Stimulated activated CD4-positive, alpha-beta T cell treated with anti-CD3 and anti-CD28 coated beads, Interleukin-15, amount 100 ng/mL, for 48 hours (primary cell): ENCODE measurements at regions not wholly inside any gene's neighbourhood (a gene's known extent, or its start where the extent isn't known, plus 50 kb on each side); places are given as distances from the start of the nearest gene placed in this dataset.
"Not testable (repeated sequence)": the region's sequence is repeated elsewhere in the genome, so short reads cannot be mapped to it uniquely, and the experiment has no call there.

Experiments used
- DNase-seq, 2 donors: peaks; one replicate each; pipeline ENCODE4 v3.0.0-alpha.2; 2020; ENCODE audit warnings: low read depth in 2 of 2

DNA sequence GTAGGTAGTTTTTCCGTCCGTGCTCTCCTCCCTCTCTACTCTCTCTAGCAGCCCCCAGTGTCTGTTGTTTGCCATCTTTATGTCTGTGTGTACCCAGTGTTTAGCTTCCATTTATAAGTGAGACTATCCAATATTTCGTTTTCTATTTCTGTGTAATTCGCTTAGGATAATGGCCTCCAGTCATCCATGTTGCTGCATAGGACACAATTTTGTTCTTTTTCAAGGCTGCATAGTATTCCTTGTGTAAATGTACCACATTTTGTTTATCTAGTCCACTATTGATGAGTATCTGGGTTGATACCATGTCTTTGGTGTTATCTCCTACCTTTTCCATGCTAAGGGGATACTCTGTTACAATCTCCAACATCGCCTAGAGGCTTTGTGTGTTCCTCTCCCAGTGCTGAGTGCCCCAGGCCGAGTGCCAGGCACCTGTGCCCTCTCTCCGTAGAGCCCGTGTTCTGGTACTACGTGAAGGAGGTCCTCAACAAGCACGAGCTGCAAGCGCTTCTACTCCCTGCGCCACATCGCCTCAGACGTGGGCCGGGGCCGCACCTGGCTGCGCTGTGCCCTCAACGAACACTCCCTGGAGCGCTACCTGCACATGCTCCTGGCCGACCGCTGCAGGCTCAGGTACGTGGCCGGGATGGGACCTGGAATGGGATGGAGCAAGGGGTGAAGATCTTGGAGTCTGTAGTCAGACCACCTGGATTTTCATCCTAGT, 51.0 kb downstream of the NPIPB11 start:
- not testable (repeated sequence) for DNase-seq

DNA sequence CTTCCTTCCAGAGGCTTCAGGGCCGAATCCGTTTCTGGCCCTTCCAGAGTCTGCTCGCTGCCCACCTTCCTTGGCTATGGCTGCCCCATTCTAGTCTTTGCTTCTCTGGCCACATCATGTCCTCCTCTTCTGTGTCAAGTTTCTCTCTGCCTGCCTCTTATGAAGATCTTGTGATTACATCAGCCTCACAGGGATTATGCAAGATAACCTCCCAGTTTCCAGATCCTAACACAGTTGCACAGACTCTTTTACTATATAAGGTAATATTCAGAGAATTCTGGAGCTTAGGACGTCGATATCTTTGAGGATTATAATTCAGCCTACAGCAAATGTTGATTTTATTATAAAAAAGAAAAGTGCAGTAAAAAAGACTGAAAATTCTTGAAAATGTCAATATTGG, 52.1 kb downstream of the NPIPB11 start:
- DNase-seq = not testable (repeated sequence)

DNA sequence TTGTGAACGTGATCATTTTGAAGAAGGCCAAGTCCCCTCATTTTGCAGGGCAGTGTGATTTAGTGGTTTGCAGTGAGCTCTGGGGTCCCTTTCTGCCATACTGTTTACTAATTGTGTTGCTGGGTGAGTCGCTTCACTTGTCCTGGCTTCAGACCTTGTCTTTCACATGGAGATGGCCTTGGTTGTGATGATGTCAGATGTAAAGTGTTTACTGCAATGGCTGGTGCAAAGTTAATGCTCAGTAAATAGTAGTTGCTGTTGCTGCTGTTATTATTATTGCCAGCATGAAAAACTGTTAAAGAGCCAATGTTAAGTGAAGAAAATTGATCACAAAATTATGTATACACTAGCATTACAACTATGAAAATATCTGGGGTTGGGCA, 53.9 kb downstream of the NPIPB11 start:
- not testable (repeated sequence) for DNase-seq

DNA sequence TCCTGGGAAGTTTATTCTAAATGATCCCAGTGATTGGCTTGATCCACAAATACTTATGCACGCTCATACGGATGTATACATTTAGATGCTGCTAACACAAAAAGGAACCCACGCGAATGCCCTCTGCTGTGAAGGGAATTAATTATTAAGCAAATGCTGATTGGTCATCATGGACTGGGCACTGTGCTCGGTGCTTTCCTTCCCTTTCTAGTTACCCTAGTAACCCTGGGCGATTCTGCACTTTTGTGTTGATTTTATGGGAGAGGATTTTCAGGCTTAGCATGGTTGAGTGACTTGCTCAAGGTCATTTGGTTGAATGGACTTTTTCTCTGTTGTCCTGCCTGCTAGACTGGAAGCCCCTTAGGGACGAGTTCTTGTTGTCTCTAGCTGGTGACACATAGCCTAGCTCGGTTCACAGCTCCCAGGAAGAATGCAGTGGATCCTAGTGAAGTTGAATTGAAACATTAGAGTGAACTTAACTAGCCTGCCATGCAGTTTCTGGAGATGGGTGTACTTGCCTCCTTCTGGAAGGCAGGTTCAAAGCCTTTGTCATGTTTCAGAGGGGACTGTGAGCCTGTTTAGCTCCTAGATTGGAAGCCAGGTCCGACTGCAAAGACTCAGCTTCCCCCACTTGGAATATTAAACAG, 54.4 kb downstream of the NPIPB11 start:
- DNase-seq = not testable (repeated sequence)

DNA sequence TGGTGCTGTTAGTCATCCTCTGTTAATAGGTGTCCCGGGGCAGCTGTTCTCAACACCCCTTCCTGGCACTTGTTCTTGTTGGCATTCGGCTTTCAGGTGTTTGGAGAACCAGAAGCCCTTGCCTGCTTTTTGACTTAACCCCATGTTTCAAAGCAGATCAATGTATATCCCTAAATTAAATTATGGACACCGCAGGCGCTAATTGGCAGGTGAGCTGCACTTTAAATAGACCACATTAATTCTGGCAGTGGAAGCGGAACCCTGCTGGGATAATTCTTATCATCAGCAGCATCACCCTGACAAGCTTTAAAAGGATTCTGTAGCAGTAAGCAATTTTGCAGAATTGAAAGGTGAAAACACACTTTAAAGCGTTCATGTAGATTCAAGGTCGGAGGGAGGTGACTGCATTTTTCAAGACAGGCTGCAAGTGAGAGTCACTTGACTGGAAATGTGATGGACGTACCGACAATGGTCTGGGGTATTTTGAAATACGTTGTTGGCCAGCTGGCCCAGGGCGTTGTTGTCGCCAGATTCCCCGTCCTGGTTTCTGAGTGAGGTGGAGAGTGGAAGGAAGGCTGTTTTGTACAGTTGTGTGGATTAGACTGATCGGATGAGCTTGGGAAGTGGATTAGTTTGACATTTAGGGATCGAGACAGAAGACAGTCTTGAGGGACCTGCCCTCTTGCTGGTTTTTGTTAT, 55.1 kb downstream of the NPIPB11 start:
- not testable (repeated sequence) for DNase-seq

DNA sequence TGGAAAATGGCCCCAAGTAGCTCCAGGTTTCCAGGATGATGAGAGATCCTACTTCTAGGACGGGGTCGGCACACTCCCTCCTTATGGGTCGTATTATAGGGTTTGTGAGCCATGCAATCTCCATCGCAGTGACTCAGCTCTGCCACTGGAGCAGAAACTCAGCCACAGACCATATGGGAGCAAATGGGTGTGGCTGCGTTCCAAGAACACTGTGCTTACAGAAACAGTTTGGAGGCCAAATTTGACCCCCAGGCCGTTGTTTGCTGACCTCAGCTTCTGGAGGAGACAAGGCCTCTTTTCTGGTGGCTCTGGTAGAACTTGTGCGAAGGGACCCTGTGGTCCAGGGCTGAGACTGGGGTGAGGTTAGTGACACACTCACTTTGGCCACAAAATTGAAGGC, 56.5 kb downstream of the NPIPB11 start:
- DNase-seq = not testable (repeated sequence)

DNA sequence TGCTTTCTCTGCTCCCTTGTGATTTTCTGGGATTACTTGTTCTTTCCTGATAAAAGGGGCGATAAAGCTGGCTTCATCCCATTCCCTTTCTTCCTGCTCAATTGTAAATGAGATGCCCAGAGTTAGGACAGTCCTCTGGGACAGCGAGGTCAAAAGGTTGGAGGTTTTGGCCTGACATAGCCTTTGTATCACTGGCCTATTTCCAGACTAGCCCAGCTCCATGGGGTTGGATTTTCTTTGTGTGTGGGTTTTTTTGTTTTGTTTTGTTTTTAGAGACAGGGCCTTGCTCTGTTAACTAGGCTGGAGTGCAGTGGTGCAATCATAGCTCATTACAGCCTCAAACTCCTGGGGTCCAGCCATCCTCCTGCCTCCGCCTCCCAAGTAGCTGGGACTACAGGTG, 57.8 kb downstream of the NPIPB11 start:
- DNase-seq = not testable (repeated sequence)

DNA sequence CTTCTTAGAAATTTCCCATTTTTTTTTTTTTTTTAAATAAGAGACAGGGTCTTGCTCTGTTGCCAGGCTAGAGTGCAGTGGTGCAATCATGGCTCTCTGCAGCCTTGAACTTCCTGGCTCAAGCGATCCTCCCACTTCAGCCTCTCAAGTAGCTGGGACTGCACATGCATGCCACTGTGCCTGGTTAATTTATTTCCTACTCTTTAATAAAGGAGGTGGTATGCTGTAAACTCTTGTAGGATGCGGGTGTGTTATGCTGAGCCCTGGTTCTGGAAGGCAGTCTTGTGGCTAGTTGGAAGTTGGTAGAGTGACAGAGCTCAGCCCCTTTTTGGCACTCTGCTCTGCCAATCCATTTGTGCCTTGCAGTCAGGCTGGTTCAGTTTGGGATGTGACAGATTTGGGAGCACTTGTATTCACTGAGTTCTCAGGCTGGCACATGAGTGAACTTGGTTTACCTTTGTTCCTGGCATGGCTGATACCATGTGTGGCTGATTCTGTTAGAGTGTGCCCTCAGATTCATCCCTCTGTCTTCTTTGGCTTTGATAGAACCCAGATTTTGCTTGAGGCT, 58.3 kb downstream of the NPIPB11 start:
- not testable (repeated sequence) for DNase-seq

DNA sequence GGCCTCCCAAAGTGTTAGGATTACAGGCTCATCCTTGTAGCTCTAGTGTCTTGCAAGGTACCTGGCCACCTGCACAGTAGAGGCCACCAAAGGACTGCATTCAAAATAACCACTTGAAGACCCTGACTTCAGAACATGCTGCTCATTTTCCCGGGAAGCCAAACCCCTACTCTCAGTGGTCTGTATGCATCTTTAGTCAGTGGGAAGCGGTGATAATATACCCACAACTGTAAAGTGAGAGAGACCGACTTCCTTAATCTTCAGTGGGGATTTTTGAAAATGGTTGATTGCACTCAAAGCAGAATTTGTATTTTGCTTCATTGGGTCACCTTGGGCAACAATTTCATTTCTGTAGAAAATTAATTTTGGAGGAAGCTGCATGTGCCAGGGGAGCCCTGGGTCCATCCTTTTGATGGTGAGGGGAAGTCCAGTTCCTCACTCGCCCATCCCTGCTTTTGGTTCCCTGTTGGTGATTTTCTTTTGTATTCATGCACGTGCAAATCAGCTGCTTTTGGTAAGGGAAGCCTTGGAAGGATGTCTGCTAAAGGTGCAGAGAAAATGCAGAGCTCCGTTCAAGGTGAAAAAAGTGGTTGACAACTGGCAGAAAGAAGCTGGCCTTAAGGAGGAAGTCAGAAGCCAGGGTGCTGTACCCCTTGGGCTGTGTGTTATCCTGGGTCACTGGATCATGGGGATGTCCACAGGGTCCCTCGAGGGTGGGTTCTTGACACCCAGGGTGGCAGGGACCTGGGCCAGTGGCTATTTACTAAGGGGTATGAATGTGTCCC, 59.5 kb downstream of the NPIPB11 start:
- not testable (repeated sequence) for DNase-seq

DNA sequence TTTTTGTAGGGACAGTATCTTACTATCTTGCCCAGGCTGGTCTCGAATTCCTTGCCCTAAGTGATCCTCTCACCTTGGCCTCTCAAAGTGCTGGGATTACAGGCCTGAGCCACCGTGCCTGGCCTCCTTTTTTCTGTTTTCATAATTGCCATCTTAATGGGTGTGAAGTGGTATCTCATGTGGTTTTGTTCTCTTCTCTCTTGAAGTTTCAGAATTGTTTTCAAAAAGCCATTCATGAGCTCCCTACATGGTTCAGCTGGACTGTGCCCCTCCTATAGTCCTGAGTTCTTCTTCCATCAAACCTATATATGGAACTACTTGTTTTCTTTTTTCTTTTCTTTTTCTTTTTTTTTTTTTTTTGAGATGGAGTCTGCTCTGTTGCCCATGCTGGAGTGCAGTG, 60.3 kb downstream of the NPIPB11 start:
- DNase-seq = not testable (repeated sequence)

DNA sequence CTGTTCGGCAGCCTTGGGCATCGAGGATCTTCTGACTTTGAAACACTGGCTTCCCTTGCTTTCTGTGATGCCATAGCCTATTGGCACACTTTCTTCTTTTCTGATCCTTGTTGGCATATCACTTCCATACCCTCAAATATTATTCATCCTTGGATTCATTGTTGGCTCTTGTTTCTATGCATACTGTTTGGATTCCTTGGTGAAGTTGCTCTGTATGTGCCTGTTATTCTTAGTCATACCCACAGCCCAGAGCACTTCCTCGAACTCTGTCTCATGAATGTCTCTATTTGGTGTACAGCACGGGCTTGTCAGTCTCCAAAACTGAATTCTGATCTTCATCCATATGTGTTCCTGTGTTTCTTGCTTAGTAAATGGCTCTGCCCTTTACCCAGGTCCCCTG, 63.6 kb downstream of the NPIPB11 start:
- not testable (repeated sequence) for DNase-seq

DNA sequence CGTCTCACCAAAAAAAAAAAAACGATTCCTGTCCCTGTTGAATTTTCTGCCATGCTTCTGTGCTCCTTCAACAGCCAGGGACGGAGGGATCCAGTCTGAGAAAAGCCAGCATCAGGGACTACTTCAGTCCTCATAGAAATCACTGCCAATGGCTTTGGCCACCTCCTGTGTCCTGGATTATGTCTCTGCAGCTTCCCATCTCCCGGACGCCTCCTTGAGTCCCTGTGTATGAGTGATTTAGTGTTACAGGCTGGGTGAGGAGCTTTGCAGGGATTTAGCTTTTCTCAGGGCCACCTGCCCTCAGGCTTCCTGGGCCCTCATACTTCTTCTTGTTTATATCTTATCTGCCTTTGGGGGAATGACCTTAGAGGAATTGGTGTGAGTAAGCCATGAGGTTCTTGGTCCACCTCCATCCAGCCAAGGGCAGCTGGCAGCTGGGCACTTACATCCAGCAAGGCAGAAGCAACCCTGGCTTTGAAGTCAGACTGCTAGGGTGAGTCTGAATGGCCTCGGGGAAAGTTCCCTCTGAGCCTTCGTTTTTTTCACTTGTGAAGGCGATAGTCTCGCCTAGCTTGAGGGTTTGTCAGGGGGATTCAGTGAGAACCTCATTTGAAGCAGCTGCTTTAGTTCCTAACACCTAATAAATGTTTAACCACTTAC, 65.6 kb downstream of the NPIPB11 start:
- not testable (repeated sequence) for DNase-seq

DNA sequence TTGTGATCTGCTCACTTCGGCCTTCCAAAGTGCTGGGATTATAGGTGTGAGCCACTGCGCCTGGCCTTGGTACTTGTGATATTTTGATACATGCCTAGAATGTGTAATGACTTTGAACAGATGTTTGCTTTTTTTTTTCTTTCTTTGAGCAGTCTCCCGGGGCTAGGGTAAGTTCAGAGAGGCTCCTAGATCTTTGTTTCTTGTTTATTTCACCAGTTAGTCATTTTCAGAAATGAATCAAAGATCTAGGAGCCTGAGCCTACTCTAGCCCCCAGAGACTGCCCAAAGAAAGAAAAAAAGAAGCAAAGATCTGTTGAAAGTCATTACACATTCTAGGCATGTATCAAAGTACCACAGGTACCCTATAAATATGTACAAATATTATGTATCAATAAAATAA, 66.3 kb downstream of the NPIPB11 start:
- not testable (repeated sequence) for DNase-seq

DNA sequence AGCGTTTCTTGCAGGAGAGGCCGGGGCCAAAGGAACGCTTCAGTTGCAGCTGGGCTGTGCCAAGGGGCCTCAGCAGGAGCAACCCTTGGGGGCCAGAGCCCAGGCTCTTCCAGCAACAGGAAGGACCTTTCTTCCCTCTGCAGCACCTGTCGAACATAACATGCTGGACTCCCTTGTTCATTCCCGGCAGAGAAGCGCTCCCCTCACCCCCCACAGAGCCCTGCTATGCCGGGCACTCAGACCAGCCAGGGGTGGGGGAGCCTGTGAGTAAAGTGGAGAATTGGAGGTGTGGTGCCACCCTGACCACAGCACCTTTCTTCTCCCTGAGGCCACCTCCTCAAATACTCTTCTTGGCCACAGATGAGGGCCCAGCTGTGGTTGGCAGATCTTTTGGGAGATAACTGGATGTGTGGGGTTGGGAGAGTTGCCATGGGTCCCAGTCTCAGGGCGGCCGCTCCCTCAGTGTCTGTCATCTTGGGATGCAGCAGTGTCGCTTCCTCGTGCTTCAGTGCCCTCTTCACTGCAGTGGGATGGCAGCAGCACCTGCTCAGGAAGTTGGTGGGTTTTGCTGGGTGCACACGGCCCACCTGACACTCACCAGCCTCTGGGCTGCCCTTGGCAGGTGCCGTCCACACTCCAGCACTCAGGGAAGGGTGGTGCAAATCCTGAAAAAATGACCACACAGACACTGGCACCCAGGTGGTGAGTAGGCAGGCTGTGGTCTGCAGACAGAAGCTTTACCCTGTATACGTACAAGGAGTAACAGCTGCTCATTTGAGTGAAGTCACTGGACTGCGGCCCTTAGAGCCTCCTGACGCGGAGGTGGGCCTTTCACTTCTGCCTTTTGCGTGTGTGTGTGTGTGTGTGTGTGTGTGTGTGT, 67.5 kb downstream of the NPIPB11 start:
- not testable (repeated sequence) for DNase-seq

DNA sequence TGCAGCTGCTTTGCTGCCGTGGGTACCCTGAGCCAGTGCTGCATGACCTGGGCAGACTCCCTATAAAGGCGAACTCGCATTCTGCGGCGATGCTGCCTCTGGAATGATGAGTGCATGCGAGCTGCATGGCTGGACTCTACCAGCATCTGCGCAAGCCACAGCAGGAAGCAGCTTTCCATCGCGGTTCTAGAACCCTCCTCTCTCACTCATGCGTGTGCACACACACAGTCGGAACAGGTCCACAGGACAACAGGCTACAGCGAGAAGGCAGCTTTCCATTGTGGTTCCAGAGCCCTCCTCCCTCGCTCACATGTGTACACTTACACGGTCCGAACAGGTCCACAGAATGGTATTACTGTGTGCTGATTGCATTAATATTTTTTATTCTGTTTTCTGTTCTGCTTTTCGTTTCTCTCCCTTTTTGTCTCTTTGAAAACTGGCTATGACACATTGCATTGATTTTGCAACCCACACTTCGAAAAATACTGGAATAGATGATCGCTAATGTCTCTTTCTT, 69.1 kb downstream of the NPIPB11 start:
- DNase-seq = not testable (repeated sequence)

DNA sequence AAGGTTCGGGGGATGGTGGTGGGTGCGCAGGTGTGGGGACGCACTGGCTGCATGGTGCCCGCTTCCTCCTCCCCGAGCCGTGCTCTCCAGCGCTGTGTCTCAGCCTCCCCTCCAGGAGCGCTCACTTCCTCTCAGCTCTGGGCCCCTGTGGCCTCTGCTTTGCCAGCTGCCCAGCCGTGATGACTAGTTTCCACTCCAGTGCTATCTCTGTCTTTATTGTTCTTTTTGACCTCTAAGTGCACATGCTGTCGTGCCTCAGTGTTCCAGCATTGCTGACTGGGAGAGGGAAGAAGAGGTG, 71.0 kb downstream of the NPIPB11 start:
- not testable (repeated sequence) for DNase-seq

DNA sequence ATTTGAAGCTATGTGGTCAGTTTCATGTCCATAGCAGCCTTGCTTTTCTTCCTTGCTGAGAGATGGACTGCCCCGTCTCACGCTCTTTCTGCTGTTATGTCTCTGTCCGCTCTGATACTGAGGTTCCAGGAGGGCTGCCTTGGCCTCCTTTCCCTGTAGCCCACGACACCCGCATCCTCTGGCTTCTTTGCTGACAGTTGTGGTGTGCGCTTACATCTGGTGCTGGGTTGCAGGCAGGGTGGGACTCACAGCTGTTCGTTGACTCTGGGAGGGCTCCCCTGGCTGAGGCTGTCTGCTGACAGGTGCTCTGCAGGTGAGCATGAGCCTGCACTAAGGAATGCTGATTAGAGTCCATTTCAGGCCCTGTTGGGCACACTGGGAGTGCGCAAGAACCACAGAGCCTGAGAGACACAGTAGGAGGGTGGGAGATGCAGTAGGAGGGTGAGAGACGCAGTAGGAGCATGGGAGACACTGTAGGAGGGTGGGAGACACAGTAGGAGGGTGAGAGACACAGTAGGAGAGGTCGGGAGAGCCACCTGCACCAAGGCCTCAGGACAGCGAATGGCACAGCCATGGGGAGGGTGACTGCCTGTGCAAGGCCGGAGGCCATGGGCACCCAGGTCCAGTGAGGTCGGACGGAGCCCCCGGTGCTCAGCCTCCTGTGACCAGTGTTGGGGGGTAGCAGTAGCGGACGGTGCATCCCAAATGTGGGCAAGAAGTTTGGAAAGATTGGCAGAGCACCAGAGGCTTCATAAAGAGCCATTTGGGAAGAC, 71.5 kb downstream of the NPIPB11 start:
- DNase-seq = not testable (repeated sequence)

DNA sequence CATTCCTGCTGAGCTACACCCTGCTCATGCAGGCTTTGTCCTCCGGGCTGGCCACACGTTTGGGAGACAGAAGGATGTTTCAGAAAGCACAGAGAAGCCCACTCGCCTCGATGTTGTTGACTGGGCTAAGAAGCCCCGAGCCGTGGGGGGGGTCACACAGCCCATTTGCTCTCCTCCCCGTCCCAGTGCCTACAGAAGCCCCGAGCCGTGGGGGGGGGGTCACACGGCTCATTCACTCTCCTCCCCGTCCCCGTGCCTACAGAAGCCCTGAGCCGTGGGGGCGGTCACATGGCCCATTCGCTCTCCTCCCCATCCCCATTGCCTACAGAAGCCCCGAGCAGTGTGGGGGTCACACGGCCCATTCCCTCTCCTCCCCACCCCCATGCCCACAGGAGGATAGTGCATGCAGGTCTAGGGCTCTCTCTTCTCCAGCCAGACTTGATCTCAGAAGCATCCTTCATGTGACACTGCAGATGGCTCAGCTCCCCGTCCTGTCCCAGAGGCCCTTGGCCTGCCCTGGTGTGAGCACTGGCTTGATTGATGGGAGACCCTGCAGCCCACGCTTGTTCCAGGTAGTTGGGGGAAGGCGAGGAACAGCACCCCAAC, 72.9 kb downstream of the NPIPB11 start:
- DNase-seq = not testable (repeated sequence)

DNA sequence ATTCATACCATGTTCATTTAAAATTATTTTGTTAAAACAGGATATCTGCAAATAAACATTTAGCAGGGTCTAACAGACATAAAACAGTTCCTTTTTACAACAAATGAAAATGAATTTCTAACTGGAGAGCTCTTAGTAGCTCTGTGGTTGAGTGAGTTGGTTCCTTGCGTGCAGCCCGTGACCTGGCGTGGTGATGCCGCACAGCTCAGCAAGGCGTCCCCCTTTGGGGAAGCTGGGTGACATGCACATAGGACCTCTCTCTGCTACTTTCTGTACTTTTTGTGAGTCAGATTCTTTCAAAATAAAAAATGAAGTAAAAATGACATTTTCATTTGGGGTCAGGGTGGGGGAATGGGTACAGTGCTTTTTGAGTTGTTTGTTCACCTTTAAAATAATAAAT, 75.9 kb downstream of the NPIPB11 start:
- DNase-seq = not testable (repeated sequence)
